ENCODE measurements at regions not wholly inside any gene's neighbourhood (a gene's known extent, or its start where the extent isn't known, plus 50 kb on each side); places are given as distances from the start of the nearest gene placed in this dataset.

- Histone ChIP-seq H3K4me3 (ENCODE audit: low read depth, low read length, poor library complexity, severe bottlenecking) (no peak overlapping the region), H3K79me2 (ENCODE audit: insufficient read depth, low read length) (no peaks in the 10 kb centered on the region), H3K9ac (ENCODE audit: low read length) (no peak overlapping the region), H3K36me3 (ENCODE audit: insufficient read depth, low read length) (no peaks in the 10 kb centered on the region), H3K9me2 (ENCODE audit: low read depth, low read length) (no peaks in the 10 kb centered on the region), H2AFZ (ENCODE audit: low read length) (no peak overlapping the region), H3K9me3 (ENCODE audit: low read length) (no peaks in the 10 kb centered on the region), H3K4me2 (ENCODE audit: low read length) (no peak overlapping the region), H3K27ac (ENCODE audit: low read depth, low read length, poor library complexity, severe bottlenecking) (no peak overlapping the region), H3K27me3 (ENCODE audit: insufficient read depth, low read length) (no peaks in the 10 kb centered on the region), H3K4me1 (ENCODE audit: insufficient read depth, low read length, severe bottlenecking) (no peaks in the 10 kb centered on the region), H3F3A (ENCODE audit: insufficient read depth, low read length) (no peaks in the 10 kb centered on the region), H4K20me1 (ENCODE audit: insufficient read depth, low read length) (no peaks in the 10 kb centered on the region)
- TF ChIP-seq CTCF (IDR thresholded peaks at IDR 0.05; ENCODE audit: low read length) (no peak), EZH2 (IDR thresholded peaks at IDR 0.05; ENCODE audit: borderline replicate concordance, low read length) (no peak)
Measured at GRCh38 chr2:18170642-18171041, 292.2 kb downstream of the KCNS3 start.

GRCh38 chr2:18169893-18170175 is 291.4 kb downstream of the KCNS3 start:
- H3K4me2 ChIP-seq (ENCODE audit: low read length): no peak overlapping the region
- no peaks in the 10 kb centered on the region for H3K9me2 ChIP-seq (ENCODE audit: low read depth, low read length)
- H3K9me3 ChIP-seq (ENCODE audit: low read length): no peaks in the 10 kb centered on the region
- no peak overlapping the region for H3K9ac ChIP-seq (ENCODE audit: low read length)
- H3K27ac ChIP-seq (ENCODE audit: low read depth, low read length, poor library complexity, severe bottlenecking): no peak overlapping the region
- no peak overlapping the region for H2AFZ ChIP-seq (ENCODE audit: low read length)
- H3K4me1 ChIP-seq (ENCODE audit: insufficient read depth, low read length, severe bottlenecking): no peaks in the 10 kb centered on the region
- no peak overlapping the region for H3K4me3 ChIP-seq (ENCODE audit: low read depth, low read length, poor library complexity, severe bottlenecking)
- no peaks in the 10 kb centered on the region for H3K27me3 ChIP-seq (ENCODE audit: insufficient read depth, low read length)
- H3K79me2 ChIP-seq (ENCODE audit: insufficient read depth, low read length): no peaks in the 10 kb centered on the region
- H3K36me3 ChIP-seq (ENCODE audit: insufficient read depth, low read length): no peaks in the 10 kb centered on the region
- H4K20me1 ChIP-seq (ENCODE audit: insufficient read depth, low read length): no peaks in the 10 kb centered on the region
- H3F3A ChIP-seq (ENCODE audit: insufficient read depth, low read length): no peaks in the 10 kb centered on the region
- TF ChIP-seq CTCF (IDR thresholded peaks at IDR 0.05; ENCODE audit: low read length): no peak
- no peak for TF ChIP-seq EZH2 (IDR thresholded peaks at IDR 0.05; ENCODE audit: borderline replicate concordance, low read length)

GRCh38 chr2:18169121-18169892 is 290.8 kb downstream of the KCNS3 start:
- no peak overlapping the region for H3K9ac ChIP-seq (ENCODE audit: low read length)
- no peaks in the 10 kb centered on the region for H4K20me1 ChIP-seq (ENCODE audit: insufficient read depth, low read length)
- H3K4me1 ChIP-seq (ENCODE audit: insufficient read depth, low read length, severe bottlenecking): no peaks in the 10 kb centered on the region

More at GRCh38 chr2:18169121-18169892, 290.8 kb downstream of the KCNS3 start:
- H3K9me2 ChIP-seq (ENCODE audit: low read depth, low read length): no peaks in the 10 kb centered on the region
- no peak overlapping the region for H2AFZ ChIP-seq (ENCODE audit: low read length)
- no peak overlapping the region for H3K27ac ChIP-seq (ENCODE audit: low read depth, low read length, poor library complexity, severe bottlenecking)
- H3K4me2 ChIP-seq (ENCODE audit: low read length): no peak overlapping the region
- no peaks in the 10 kb centered on the region for H3K79me2 ChIP-seq (ENCODE audit: insufficient read depth, low read length)
- TF ChIP-seq CTCF (IDR thresholded peaks at IDR 0.05; ENCODE audit: low read length): no peak
- no peaks in the 10 kb centered on the region for H3K36me3 ChIP-seq (ENCODE audit: insufficient read depth, low read length)
- no peaks in the 10 kb centered on the region for H3K27me3 ChIP-seq (ENCODE audit: insufficient read depth, low read length)
- H3K4me3 ChIP-seq (ENCODE audit: low read depth, low read length, poor library complexity, severe bottlenecking): no peak overlapping the region
- H3K9me3 ChIP-seq (ENCODE audit: low read length): no peaks in the 10 kb centered on the region
- H3F3A ChIP-seq (ENCODE audit: insufficient read depth, low read length): no peaks in the 10 kb centered on the region
